G401.6 (cell line): ENCODE measurements at regions not wholly inside any gene's neighbourhood (a gene's known extent, or its start where the extent isn't known, plus 50 kb on each side); places are given as distances from the start of the nearest gene placed in this dataset.

ENCODE experiments used
- FAIRE-seq: peaks from 2 replicates; lab custom pipeline; 2012; peaks lifted over from hg19 to GRCh38; lab: Jason Lieb, UNC

DNA sequence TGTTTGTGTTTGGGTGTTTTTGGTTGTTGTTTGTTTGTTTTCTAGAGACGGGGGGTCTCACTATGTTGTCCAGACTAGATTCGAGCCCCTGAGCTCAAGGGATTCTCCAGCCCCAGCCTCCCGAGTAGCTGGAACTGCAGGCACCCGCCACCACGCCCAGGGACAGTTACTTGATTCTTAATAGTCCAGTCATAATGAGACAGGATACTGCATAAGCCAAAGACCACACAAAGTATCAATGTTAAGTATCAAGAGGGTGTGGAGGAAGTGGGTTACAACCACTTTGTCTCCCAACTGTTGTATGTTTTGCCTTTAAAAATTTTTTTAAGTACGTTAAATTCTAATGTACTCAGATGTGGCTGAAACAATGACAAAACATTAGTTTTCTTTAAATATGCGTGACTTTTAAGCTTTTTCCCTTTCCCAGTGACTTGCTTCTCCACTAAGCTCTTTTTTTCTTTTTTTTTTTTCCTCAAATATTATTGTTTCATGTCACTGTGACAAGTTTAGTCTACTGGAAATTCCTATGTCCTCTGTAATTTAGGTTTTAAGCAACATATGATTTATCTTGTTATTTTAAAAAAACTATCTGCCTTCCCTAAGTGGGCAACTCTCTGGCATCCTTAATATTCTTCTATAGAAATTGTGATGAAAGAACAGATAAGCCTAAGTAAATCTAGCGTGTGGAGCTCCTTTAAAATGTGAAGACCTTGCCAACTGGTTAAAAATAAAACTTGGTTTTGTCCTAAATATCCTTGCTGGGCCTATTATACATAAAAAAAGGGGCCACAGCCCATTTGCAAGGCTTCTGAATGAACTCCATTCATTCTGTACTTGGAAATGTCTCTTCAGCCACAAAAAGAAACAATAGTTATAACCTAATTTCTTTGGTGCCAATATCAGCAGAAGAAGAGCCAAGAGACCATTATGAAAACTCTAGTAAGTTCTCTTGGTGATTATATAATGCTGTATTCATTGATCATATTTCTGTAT lies 56.2 kb upstream of the DPH5 start:
- no peak for FAIRE-seq

DNA sequence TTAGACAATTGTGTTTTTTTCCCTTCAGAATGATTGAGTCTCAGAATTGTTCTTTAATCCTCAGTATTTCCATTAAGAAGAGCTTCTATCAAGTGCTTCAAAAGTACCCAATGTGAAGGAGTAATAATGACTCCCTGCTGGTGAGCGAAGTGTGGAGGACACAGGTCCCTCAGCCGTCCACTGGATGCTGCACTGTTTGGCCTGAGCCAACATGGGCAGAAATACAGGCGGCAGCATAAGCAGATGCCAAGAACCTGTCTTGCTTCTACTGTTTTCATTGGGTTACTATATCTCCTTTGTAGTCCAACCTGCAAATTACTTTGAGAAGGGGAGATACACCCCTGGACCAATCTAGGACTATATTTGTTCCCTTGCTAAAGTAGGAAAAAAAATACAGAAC lies 55.3 kb upstream of the DPH5 start:
- FAIRE-seq = no peak

DNA sequence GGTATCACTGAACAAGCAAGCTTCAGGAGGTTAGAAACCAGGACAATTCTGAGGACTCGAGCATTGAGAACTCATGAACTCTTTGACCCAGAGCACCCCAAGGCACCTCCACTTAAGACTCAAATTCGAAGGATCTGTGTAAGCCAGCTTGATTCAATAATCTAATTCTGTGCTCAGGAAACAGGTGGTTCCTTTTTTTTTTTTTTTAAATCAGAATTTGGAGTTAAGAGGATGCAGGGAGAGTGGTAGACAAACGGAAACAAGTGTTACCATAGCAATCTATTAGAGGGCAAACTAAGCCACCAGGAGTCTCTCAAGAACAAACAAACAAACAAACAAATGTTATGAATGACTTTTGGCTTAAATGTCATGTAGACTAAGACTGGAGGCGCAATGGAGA lies 53.8 kb upstream of the DPH5 start:
- FAIRE-seq = no peak

DNA sequence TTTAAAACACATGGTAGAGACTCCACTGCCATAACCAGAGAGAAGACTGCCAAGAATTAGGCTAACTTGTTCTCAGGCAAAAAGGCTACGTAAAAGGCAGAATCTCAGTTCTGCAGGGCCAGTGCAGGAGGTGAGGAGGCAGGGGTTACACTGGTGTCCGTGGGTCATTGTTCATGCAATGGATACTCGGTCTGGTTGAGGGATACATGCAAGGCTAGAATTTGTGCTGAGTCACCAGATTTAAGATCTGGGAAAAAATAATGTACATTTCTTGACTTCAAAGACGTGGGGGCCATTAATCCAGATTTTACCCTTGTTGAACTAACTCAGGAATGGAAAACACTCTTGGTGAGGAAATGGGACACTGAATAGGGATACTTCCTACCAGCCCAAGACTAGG lies 52.3 kb upstream of the DPH5 start:
- no peak for FAIRE-seq

DNA sequence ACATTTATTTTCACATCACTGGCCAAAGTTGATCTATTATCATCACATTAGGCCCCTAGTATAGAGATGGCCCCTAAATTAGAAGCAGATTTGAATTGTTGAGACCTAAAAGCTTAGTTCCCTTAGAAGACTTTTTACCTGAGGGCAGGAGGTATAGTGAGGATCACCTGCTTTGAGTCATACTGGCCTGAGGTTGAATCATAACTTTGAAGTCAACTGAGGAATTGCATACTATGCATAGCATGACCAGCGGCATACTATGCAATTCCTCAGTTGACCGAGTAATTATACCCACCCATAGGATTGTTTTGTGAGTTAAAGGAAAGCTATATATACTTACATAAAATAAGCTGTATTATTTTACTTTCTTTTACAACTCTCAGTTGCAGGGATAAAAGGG lies 50.3 kb upstream of the DPH5 start:
- FAIRE-seq = no peak
